Left lung (tissue), 4 donors: ENCODE measurements at regions not wholly inside any gene's neighbourhood (a gene's known extent, or its start where the extent isn't known, plus 50 kb on each side); places are given as distances from the start of the nearest gene placed in this dataset.

Experiments
- ATAC-seq: fragments of 200-7000 bp; cut with Tn5 transposase; one replicate; pipeline ENCODE4 v1.9.1; 2020; ENCODE audit warnings: moderate library complexity
- DNase-seq, 4 donors: peaks; one replicate each; pipeline ENCODE4 v3.0.0-alpha.2; 2013 to 2020
- H3K27ac ChIP-seq, 2 donors: fragments of 200-600 bp; sonication (generic) in 1 of 2; one replicate each; pipeline versions ENCODE4 v1.5.0 to v1.8.0; 2020 to 2021
- H3K27me3 ChIP-seq, 2 donors: fragments of 200-600 bp; sonication (generic) in 1 of 2; one replicate each; pipeline versions ENCODE4 v1.5.0 to v1.8.0; 2020 to 2021
- H3K36me3 ChIP-seq, 2 donors: fragments of 200-600 bp; sonication (generic) in 1 of 2; one replicate each; pipeline versions ENCODE4 v1.5.0 to v1.8.0; 2020 to 2021
- H3K4me1 ChIP-seq, 2 donors: fragments of 200-600 bp; one replicate each; pipeline ENCODE4 v1.8.0; 2021
- H3K4me3 ChIP-seq, 2 donors: fragments of 200-600 bp; sonication (generic) in 1 of 2; one replicate each; pipeline versions ENCODE4 v1.5.0 to v1.8.0; 2020 to 2021; ENCODE audit warnings: mild to moderate bottlenecking in 1 of 2
- H3K9me3 ChIP-seq, 2 donors: fragments of 200-600 bp; sonication (generic) in 1 of 2; one replicate each; pipeline versions ENCODE4 v1.5.0 to v1.8.0; 2020 to 2021
- CTCF ChIP-seq, 2 donors: fragments of 200-600 bp; sonication (generic) in 1 of 2; IDR thresholded peaks; one replicate each; pipeline versions ENCODE4 v1.5.0 to v1.8.0; 2021; ENCODE audit warnings: antibody characterized with exemption in 2 of 2
- intact Hi-C, 2 donors: fragments of 100-400 bp; cut with DNase I; formaldehyde crosslinking; loops; one replicate each; pipeline versions ENCODE4 v1.11.2 to v1.14.2; 2022
- donor health status: DM: no; HTN: yes; CAD: no.
- donor health status: DM: no; HTN: no; CAD: no.

- Histone ChIP-seq H3K27ac (no peak overlapping the region), H3K27me3 (no peaks in the 10 kb centered on the region), H3K4me1 (peaks cover 0 to 4% of the 10 kb centered on the region in 2 donors), H3K4me3 (no peak overlapping the region), H3K9me3 (no peaks in the 10 kb centered on the region), H3K36me3 (no peaks in the 10 kb centered on the region)
- ATAC-seq (no peak), DNase-seq (no peak)
- intact Hi-C loops: no loop called here
- no peak for TF ChIP-seq CTCF (IDR thresholded peaks at IDR 0.05)
Observed at GRCh38 chr5:168155585-168155984, 135.9 kb upstream of the WWC1 start.

GRCh38 chr5:168156170-168156569 is 135.3 kb upstream of the WWC1 start:
- Histone ChIP-seq H3K27ac (no peak overlapping the region), H3K4me1 (peaks cover 0 to 4% of the 10 kb centered on the region in 2 donors), H3K4me3 (no peak overlapping the region), H3K9me3 (no peaks in the 10 kb centered on the region), H3K27me3 (no peaks in the 10 kb centered on the region), H3K36me3 (no peaks in the 10 kb centered on the region)
- DNase-seq (no peak), ATAC-seq (no peak)
- no peak for TF ChIP-seq CTCF (IDR thresholded peaks at IDR 0.05)
- intact Hi-C loops: no loop called here

- H3K36me3 ChIP-seq: no peaks in the 10 kb centered on the region
- H3K27ac ChIP-seq: no peak overlapping the region
- H3K9me3 ChIP-seq: no peaks in the 10 kb centered on the region
- H3K27me3 ChIP-seq: no peaks in the 10 kb centered on the region
- no peak for TF ChIP-seq CTCF (IDR thresholded peaks at IDR 0.05)
- intact Hi-C loops: no loop called here
- DNase-seq (no peak), ATAC-seq (no peak)
- no peak overlapping the region for H3K4me3 ChIP-seq
- H3K4me1 ChIP-seq: peaks cover 0 to 4% of the 10 kb centered on the region in 2 donors
Observed at GRCh38 chr5:168157141-168157540, 134.3 kb upstream of the WWC1 start.

- TF ChIP-seq CTCF (IDR thresholded peaks at IDR 0.05): no peak
- ATAC-seq (peak; percentile 41), DNase-seq (peak in 1 of 4 donors; percentile 37)
- intact Hi-C loops: no loop called here
- Histone ChIP-seq H3K27me3 (no peaks in the 10 kb centered on the region), H3K27ac (no peak overlapping the region), H3K4me3 (no peak overlapping the region), H3K36me3 (no peaks in the 10 kb centered on the region), H3K4me1 (peaks cover 0 to 4% of the 10 kb centered on the region in 2 donors), H3K9me3 (no peaks in the 10 kb centered on the region)
Observed at GRCh38 chr5:168159425-168159824, 132.0 kb upstream of the WWC1 start.

- Histone ChIP-seq H3K27ac (no peak overlapping the region), H3K27me3 (no peaks in the 10 kb centered on the region), H3K4me3 (no peak overlapping the region), H3K4me1 (peaks cover 0 to 4% of the 10 kb centered on the region in 2 donors), H3K9me3 (no peaks in the 10 kb centered on the region), H3K36me3 (no peaks in the 10 kb centered on the region)
- TF ChIP-seq CTCF (IDR thresholded peaks at IDR 0.05): no peak
- ATAC-seq (no peak), DNase-seq (peak in 1 of 4 donors; percentile 33)
- intact Hi-C loops: no loop called here
Observed at GRCh38 chr5:168162464-168162863, 129.0 kb upstream of the WWC1 start.
